AG04449 (cell line): ENCODE measurements at regions not wholly inside any gene's neighbourhood (a gene's known extent, or its start where the extent isn't known, plus 50 kb on each side); places are given as distances from the start of the nearest gene placed in this dataset.

ENCODE experiments used
- CTCF ChIA-PET: fragments of 350-600 bp; formaldehyde crosslinking; extraction: SDS; loops from one replicate; lab custom pipeline; 2021; ENCODE audit warnings: antibody characterized with exemption; lab: Yijun Ruan, JAX
- POLR2A ChIA-PET: fragments of 400-600, 350-600 bp; formaldehyde crosslinking; extraction: SDS; loops from one replicate; lab custom pipeline; 2020; ENCODE audit warnings: antibody characterized with exemption, inconsistent platforms; lab: Yijun Ruan, JAX
- DNase-seq: peaks from one replicate; pipeline ENCODE4 v3.0.0-alpha.2; 2010; ENCODE audit warnings: low read depth, low spot score
- H3K4me3 ChIP-seq: 2 replicates; pipeline ENCODE4 v1.5.1; 2011; ENCODE audit warnings: low read depth, mild to moderate bottlenecking, control low read depth, low read length
- TF ChIP-seq, protein P1 (sequence below): IDR thresholded peaks from one replicate; pipeline ENCODE4 v1.5.1; 2011; ENCODE audit warnings: mild to moderate bottlenecking, moderate library complexity, low read length, control low read depth, inconsistent platforms; ENCODE audit not compliant: insufficient read depth; ENCODE audit errors: missing control alignments

DNA sequence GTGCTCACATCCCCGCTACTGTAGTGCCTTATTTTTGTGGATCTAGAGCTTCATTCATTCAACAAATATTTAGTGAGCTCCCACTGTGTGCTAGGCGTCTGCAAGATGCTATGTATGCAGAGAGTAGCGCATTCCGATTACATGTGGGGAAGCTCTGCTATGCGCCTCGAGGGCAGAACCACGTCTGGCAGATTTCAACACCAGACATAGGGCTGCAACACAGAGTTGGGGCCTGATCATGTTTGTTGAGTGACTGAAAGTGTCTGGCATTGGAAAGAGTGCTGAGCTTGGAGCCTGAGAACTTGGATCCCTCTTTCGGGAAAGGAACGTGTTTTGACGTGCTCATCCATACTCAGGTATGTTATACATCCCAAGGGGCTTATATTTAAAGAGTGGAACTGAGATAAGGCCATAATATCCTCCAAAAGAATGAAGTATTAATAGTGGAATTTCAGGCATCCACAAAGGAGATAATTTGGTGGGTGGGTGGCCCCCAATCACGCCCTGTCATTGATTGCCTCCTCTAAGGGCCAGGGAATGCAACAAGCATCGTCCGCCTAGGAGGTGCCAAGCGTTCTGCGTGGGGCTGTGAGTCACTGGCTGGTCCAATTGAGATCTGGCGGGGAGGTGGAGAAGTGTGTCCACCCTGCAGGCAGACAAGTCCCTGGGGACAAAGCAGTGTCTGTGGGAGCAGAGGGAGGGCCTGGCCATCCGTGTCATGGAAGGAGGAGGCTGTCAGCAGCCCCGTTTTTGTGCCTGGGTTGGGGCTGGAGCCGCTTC, 62.8 kb upstream of the ZBTB40 start:
- no peak overlapping the region for H3K4me3 ChIP-seq
- DNase-seq, result peak; percentile 19
- TF ChIP-seq, protein P1, sequence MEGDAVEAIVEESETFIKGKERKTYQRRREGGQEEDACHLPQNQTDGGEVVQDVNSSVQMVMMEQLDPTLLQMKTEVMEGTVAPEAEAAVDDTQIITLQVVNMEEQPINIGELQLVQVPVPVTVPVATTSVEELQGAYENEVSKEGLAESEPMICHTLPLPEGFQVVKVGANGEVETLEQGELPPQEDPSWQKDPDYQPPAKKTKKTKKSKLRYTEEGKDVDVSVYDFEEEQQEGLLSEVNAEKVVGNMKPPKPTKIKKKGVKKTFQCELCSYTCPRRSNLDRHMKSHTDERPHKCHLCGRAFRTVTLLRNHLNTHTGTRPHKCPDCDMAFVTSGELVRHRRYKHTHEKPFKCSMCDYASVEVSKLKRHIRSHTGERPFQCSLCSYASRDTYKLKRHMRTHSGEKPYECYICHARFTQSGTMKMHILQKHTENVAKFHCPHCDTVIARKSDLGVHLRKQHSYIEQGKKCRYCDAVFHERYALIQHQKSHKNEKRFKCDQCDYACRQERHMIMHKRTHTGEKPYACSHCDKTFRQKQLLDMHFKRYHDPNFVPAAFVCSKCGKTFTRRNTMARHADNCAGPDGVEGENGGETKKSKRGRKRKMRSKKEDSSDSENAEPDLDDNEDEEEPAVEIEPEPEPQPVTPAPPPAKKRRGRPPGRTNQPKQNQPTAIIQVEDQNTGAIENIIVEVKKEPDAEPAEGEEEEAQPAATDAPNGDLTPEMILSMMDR, result no peak
- ChIA-PET CTCF (no interaction called here), POLR2A (no interaction called here)

DNA sequence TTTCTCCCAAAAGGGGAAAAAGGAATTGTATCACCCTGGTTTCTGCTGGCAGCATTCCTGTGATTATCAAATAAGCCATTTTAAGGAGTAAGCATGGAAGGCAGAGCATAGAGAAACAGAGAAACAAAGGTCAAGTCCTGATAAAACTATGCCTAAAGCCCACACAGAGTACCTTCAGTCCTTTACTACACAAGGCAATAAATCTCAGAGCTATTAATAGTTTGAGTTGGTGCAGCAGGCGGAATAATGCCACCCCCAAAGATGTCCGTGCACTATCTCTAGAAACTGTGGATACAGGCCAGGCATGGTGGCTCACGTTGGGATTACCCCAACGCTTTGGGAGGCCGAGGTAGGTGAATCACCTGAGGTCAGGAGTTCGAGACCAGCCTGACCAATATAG, 58.1 kb upstream of the ZBTB40 start:
- CTCF ChIA-PET, result interaction anchor here (1.3 kb wide), 1 partner anchor 23 kb away, joined by 3 read pairs; no protein-coding TSS in a partner anchor
- TF ChIP-seq, protein P1, result no peak
- DNase-seq, result no peak
- H3K4me3 ChIP-seq, result no peak overlapping the region
- POLR2A ChIA-PET, result no interaction called here

DNA sequence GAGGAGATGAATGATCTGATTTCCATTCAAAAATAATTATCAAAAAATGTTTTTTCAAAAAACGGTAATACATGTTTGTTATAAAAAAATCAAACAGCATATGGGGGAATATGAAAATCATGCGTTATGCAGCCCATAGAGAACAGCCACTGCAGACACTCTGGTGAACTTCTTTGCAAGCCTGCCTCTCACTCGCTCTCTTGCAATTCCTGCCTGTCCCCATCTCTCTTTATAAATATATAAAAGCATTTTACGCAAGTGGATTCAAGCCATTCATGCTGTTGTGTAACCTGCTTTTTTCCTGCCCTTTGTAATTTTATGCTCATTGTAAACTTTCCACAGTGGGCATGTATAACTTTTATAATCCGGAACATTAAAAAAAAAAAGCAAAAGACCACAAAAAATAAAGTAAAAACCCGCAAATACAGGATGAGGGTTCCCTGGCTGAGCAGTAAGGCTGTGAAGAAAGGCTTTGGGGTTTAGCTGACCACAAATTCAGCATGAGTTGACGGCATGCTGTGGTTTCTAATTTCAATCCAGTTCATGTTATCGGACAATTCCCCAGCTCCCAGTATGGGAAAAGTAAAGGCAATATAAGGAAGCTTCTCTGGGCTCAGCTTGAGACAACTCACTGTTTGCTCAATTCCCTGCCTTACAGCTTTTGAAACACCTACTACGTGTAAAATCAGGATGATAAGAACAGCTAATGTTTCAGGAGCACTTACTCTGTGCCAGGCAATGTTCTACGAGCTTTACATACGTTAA, 52.8 kb upstream of the ZBTB40 start:
- POLR2A ChIA-PET, result no interaction called here
- DNase-seq, result no peak
- TF ChIP-seq, protein P1, result no peak
- CTCF ChIA-PET, result interaction anchor here (0.7 to 1.6 kb wide), 4 partner anchors 16 to 293 kb away, joined by 3 to 4 read pairs (median 3); no protein-coding TSS in a partner anchor
- H3K4me3 ChIP-seq, result no peak overlapping the region

DNA sequence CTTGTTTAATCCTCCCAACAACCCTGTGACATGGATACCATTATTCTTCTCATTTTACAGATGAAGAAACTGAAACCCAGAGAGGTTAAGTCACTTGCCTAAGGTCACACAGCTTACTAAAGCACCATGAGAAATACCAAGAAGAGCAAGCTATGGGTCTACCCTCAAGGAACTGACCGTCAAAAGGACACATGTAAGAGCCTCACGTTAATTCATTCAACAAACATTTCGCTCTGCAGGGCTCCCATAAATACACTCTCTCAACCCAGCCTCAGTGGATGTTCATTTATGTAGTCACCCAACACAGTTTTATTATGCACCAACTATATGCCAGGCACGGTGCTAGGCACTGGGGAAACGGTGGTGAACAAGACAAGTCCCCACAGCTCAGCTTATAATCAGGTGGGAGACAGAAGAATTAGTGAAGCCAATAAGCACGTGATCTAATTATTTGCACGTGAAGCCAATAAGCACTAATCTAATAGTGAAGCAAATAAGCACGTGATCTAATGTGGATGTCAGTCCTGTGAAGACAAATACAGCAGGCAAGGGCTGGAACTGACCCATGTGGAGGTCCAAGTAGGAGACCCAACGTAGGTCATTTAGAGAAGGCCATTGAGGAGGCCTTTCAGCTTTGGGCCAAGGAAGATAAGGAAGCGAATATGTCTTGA, 52.1 kb upstream of the ZBTB40 start:
- DNase-seq, result no peak
- no peak overlapping the region for H3K4me3 ChIP-seq
- ChIA-PET POLR2A (no interaction called here), CTCF (interaction anchor here (0.7 to 1.6 kb wide), 4 partner anchors 15 to 294 kb away, joined by 3 to 4 read pairs (median 3); no protein-coding TSS in a partner anchor)
- TF ChIP-seq, protein P1, result no peak
